H1 (cell line): ENCODE measurements at regions not wholly inside any gene's neighbourhood (a gene's known extent, or its start where the extent isn't known, plus 50 kb on each side); places are given as distances from the start of the nearest gene placed in this dataset.
"Not testable (repeated sequence)": the region's sequence is repeated elsewhere in the genome, so short reads cannot be mapped to it uniquely, and the experiment has no call there.

Experiments used
- CTCF ChIA-PET: fragments of 300-600 bp; sonication (Branson Sonifier 250); formaldehyde crosslinking; loops from one replicate; lab custom pipeline; 2021; ENCODE audit not compliant: partially characterized antibody; lab: Charles Lee
- POLR2A ChIA-PET: fragments of 300-600 bp; sonication (Branson Sonifier 250); formaldehyde crosslinking; loops from one replicate; lab custom pipeline; 2021; ENCODE audit warnings: inconsistent platforms; ENCODE audit not compliant: partially characterized antibody; lab: Charles Lee
- DNase-seq, 2 experiments: peaks; one replicate each; pipeline versions ENCODE4 v3.0.0 to v3.0.0-alpha.2; 2010 to 2022; ENCODE audit warnings: low spot score in 2 of 2, low read depth in 1 of 2, mixed read lengths in 1 of 2
- FAIRE-seq: peaks from 2 replicates; lab custom pipeline; 2011; peaks lifted over from hg19 to GRCh38; lab: Jason Lieb, UNC
- H2AFZ ChIP-seq: 2 replicates; pipeline ENCODE4 v1.8.1; 2012; ENCODE audit warnings: low read length, inconsistent platforms
- H2AK5ac ChIP-seq: 2 replicates; pipeline ENCODE4 v1.6.1; 2013; ENCODE audit warnings: low read depth, low read length
- H2BK120ac ChIP-seq: replicated peaks from 2 replicates; pipeline ENCODE3; 2013; ENCODE audit warnings: low read depth, low read length, inconsistent platforms
- H2BK12ac ChIP-seq: 2 replicates; pipeline ENCODE4 v1.6.1; 2013; ENCODE audit warnings: low read depth, low read length
- H2BK15ac ChIP-seq: 2 replicates; pipeline ENCODE4 v1.6.1; 2013; ENCODE audit warnings: low read length
- H2BK20ac ChIP-seq: 2 replicates; pipeline ENCODE4 v1.6.1; 2013; ENCODE audit warnings: low read length
- H2BK5ac ChIP-seq: 2 replicates; pipeline ENCODE4 v1.6.1; 2013; ENCODE audit warnings: low read depth, low read length
- H3K14ac ChIP-seq: 2 replicates; pipeline ENCODE4 v1.6.1; 2013; ENCODE audit warnings: inconsistent platforms; ENCODE audit not compliant: insufficient read length
- H3K18ac ChIP-seq: 2 replicates; pipeline ENCODE4 v1.6.1; 2013; ENCODE audit warnings: low read length; ENCODE audit errors: extremely low read depth
- H3K23ac ChIP-seq: 2 replicates; pipeline ENCODE4 v1.6.1; 2013; ENCODE audit warnings: inconsistent platforms; ENCODE audit not compliant: insufficient read length
- H3K23me2 ChIP-seq: 2 replicates; pipeline ENCODE4 v1.6.1; 2013; ENCODE audit warnings: low read depth, low read length
- H3K27ac ChIP-seq: 2 replicates; pipeline ENCODE4 v1.6.1; 2011; ENCODE audit warnings: low read depth, low read length, inconsistent platforms
- H3K27me3 ChIP-seq, 4 experiments: replicated peaks in 1 of 4; 1 replicate in 1 of 4; 2 replicates in 3 of 4; pipeline versions ENCODE4 v1.6.1 to v1.8.1; 2011 to 2013; ENCODE audit warnings: low read length in 3 of 4, mild to moderate bottlenecking in 3 of 4, inconsistent platforms in 2 of 4, mixed read lengths in 2 of 4, moderate library complexity in 1 of 4; ENCODE audit not compliant: control insufficient read depth in 3 of 4, insufficient read depth in 3 of 4; ENCODE audit errors: extremely low read depth in 1 of 4
- H3K36me3 ChIP-seq, 4 experiments: 2 replicates each; pipeline versions ENCODE4 v1.6.1 to v1.8.1; 2011 to 2013; ENCODE audit warnings: mild to moderate bottlenecking in 4 of 4, low read length in 3 of 4, moderate library complexity in 2 of 4, control low read depth in 1 of 4, inconsistent platforms in 1 of 4; ENCODE audit not compliant: insufficient read depth in 4 of 4, control insufficient read depth in 2 of 4
- H3K4ac ChIP-seq: replicated peaks from 2 replicates; pipeline ENCODE3; 2013; ENCODE audit warnings: low read length, low read depth, mixed read lengths, inconsistent platforms; ENCODE audit not compliant: insufficient read length
- H3K4me1 ChIP-seq, 4 experiments: replicated peaks in 1 of 4; 1 replicate in 1 of 4; 2 replicates in 3 of 4; pipeline versions ENCODE4 v1.6.1 to v1.8.1; 2011 to 2013; ENCODE audit warnings: low read length in 3 of 4, inconsistent platforms in 2 of 4, mixed read lengths in 1 of 4; ENCODE audit not compliant: insufficient read depth in 4 of 4, control insufficient read depth in 3 of 4
- H3K4me2 ChIP-seq, 2 experiments: 2 replicates each; pipeline versions ENCODE4 v1.6.1 to v1.8.1; 2011 to 2013; ENCODE audit warnings: low read depth in 2 of 2, low read length in 2 of 2, control low read depth in 1 of 2, inconsistent platforms in 1 of 2, mild to moderate bottlenecking in 1 of 2; ENCODE audit not compliant: insufficient read depth in 1 of 2
- H3K4me3 ChIP-seq, 4 experiments: fragments of 200-600, 300-600 bp in 1 of 4; sonication (generic), shearing (Covaris generic), sonication (Bioruptor Twin) in 1 of 4; 2 replicates each; pipeline versions ENCODE4 v1.5.1 to v1.8.1; 2011 to 2016; ENCODE audit warnings: low read length in 4 of 4, low read depth in 3 of 4, control low read depth in 2 of 4, inconsistent platforms in 2 of 4, mild to moderate bottlenecking in 2 of 4, mixed read lengths in 1 of 4, moderate library complexity in 1 of 4; ENCODE audit not compliant: insufficient read depth in 2 of 4; ENCODE audit errors: extremely low read depth in 1 of 4
- H3K56ac ChIP-seq: replicated peaks from 2 replicates; pipeline ENCODE3; 2013; ENCODE audit warnings: low read depth, mild to moderate bottlenecking, mixed read lengths, low read length, inconsistent platforms; ENCODE audit not compliant: insufficient read length
- H3K79me1 ChIP-seq: 2 replicates; pipeline ENCODE4 v1.6.1; 2013; ENCODE audit warnings: low read depth, low read length, control low read depth
- H3K79me2 ChIP-seq, 2 experiments: 2 replicates each; pipeline versions ENCODE4 v1.6.1 to v1.8.1; 2012 to 2013; ENCODE audit warnings: low read length in 2 of 2, mild to moderate bottlenecking in 2 of 2, inconsistent platforms in 1 of 2; ENCODE audit not compliant: insufficient read depth in 2 of 2, control insufficient read depth in 1 of 2
- H3K9ac ChIP-seq, 4 experiments: replicated peaks in 1 of 4; 1 replicate in 1 of 4; 2 replicates in 3 of 4; pipeline versions ENCODE4 v1.6.1 to v1.8.1; 2011 to 2013; ENCODE audit warnings: low read depth in 3 of 4, low read length in 3 of 4, control low read depth in 2 of 4, mild to moderate bottlenecking in 2 of 4, moderate library complexity in 2 of 4, inconsistent platforms in 1 of 4; ENCODE audit errors: extremely low read depth in 1 of 4
- H3K9me3 ChIP-seq, 2 experiments: 2 replicates each; pipeline versions ENCODE4 v1.6.1 to v1.8.1; 2012 to 2013; ENCODE audit warnings: mild to moderate bottlenecking in 2 of 2, moderate library complexity in 2 of 2, control low read depth in 1 of 2, inconsistent platforms in 1 of 2, low read depth in 1 of 2, low read length in 1 of 2, mixed read lengths in 1 of 2; ENCODE audit not compliant: insufficient read depth in 2 of 2
- H4K20me1 ChIP-seq, 2 experiments: replicated peaks in 1 of 2; 2 replicates each; pipeline versions ENCODE3 to v1.8.1; 2011 to 2013; ENCODE audit warnings: inconsistent platforms in 2 of 2, low read length in 2 of 2, mild to moderate bottlenecking in 1 of 2; ENCODE audit not compliant: insufficient read depth in 2 of 2, control insufficient read depth in 1 of 2
- H4K5ac ChIP-seq: 2 replicates; pipeline ENCODE4 v1.6.1; 2013; ENCODE audit warnings: low read length, low read depth, mixed read lengths, inconsistent platforms; ENCODE audit not compliant: insufficient read length
- H4K8ac ChIP-seq: 2 replicates; pipeline ENCODE4 v1.8.0; 2013; ENCODE audit warnings: mild to moderate bottlenecking, moderate library complexity, low read length, inconsistent platforms; ENCODE audit not compliant: insufficient read depth; ENCODE audit errors: extremely low read depth
- H4K91ac ChIP-seq: replicated peaks from 2 replicates; pipeline ENCODE3; 2013; ENCODE audit warnings: low read length, mixed read lengths, inconsistent platforms; ENCODE audit not compliant: insufficient read length
- WGBS, 2 experiments: shearing (Covaris generic) in 1 of 2; methylation state at CpG; one replicate each; pipeline versions ENCODE4 v1.1.6 to v1.1.7; 2013 to 2015; ENCODE audit warnings: low lambda C conversion rate in 2 of 2, mixed read lengths in 2 of 2, inconsistent platforms in 1 of 2, low coverage in 1 of 2, missing lambda C conversion rate in 1 of 2; ENCODE audit not compliant: insufficient replicate concordance in 2 of 2, insufficient coverage in 1 of 2, insufficient read length in 1 of 2; ENCODE audit errors: extremely low coverage in 1 of 2, missing lambda C conversion rate in 1 of 2; 5-methylcytosine and 5-hydroxymethylcytosine counted together

DNA sequence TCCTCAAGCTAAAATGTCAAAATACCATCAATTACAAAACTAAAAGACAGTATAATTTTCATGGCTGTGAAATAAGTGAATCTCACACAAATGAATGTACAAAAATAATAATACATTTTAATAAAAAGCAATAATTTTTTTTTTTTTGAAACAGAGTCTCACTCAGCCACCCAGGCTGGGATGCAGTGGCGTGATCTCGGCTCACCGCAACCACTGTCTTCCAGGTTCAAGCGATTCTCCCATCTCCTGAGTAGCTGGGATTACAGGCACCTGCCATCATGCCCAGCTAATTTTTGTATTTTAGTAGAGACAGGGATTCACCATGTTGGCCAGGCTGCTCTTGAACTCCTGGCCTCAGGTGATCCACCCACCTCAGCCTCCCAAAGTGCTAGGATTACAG, 85.3 kb upstream of the PRKG2 start:
- H3K9ac ChIP-seq, H3K23me2 ChIP-seq, H3K4me2 ChIP-seq, H4K8ac ChIP-seq, H4K20me1 ChIP-seq, H2AK5ac ChIP-seq, H3K36me3 ChIP-seq, H2BK5ac ChIP-seq, H3K79me2 ChIP-seq, H4K5ac ChIP-seq, H2BK20ac ChIP-seq, H3K14ac ChIP-seq, H3K4me3 ChIP-seq, H3K18ac ChIP-seq, H2AFZ ChIP-seq, H3K4me1 ChIP-seq, H3K79me1 ChIP-seq, H3K27me3 ChIP-seq, DNase-seq, FAIRE-seq, H3K4ac ChIP-seq, H2BK120ac ChIP-seq, H3K27ac ChIP-seq, H3K23ac ChIP-seq, H2BK12ac ChIP-seq, POLR2A ChIA-PET, H4K91ac ChIP-seq, H3K56ac ChIP-seq, H2BK15ac ChIP-seq: not testable (repeated sequence)
- CTCF ChIA-PET: interaction anchor here (0.6 kb wide), 1 partner anchor 73 kb away, joined by 3 read pairs; no protein-coding TSS in a partner anchor
- 98% methylated on average over 4 of the region's 4 CpGs; no CpG with 5 or more reads in 1 of the 2 experiments for WGBS, 2 experiments
- H3K9me3 ChIP-seq: peaks cover 15 to 20% of the 10 kb centered on the region in 2 experiments; a peak in 3 of 4 replicates
